ENCODE measurements at regions not wholly inside any gene's neighbourhood (a gene's known extent, or its start where the extent isn't known, plus 50 kb on each side); places are given as distances from the start of the nearest gene placed in this dataset.
"Not testable (repeated sequence)": the region's sequence is repeated elsewhere in the genome, so short reads cannot be mapped to it uniquely, and the experiment has no call there.

GRCh38 chr4:28238876-28239275 is 1378.2 kb downstream of the STIM2 start:
- no peaks in the 10 kb centered on the region for H3K36me3 Mint-ChIP-seq (ENCODE audit: low read depth)
- DNase-seq = no peak

GRCh38 chr4:28241021-28241420 is 1380.4 kb downstream of the STIM2 start:
- peaks cover under 1% of the 10 kb centered on the region for H3K9me3 Mint-ChIP-seq
- H3K4me1 Mint-ChIP-seq (ENCODE audit: low read depth) = no peaks in the 10 kb centered on the region
- DNase-seq = no peak
- H3K36me3 Mint-ChIP-seq (ENCODE audit: low read depth) = no peaks in the 10 kb centered on the region
- H3K4me3 Mint-ChIP-seq = no peak overlapping the region
- no peaks in the 10 kb centered on the region for H3K27me3 Mint-ChIP-seq
- no peak overlapping the region for H3K27ac Mint-ChIP-seq

More at GRCh38 chr4:28238876-28239275, 1378.2 kb downstream of the STIM2 start:
- no peak overlapping the region for H3K4me3 Mint-ChIP-seq
- no peaks in the 10 kb centered on the region for H3K4me1 Mint-ChIP-seq (ENCODE audit: low read depth)
- H3K27ac Mint-ChIP-seq = no peak overlapping the region
- peaks cover 6% of the 10 kb centered on the region for H3K9me3 Mint-ChIP-seq
- H3K27me3 Mint-ChIP-seq = no peaks in the 10 kb centered on the region

- no peaks in the 10 kb centered on the region for H3K4me1 Mint-ChIP-seq (ENCODE audit: low read depth)
- no peak overlapping the region for H3K4me3 Mint-ChIP-seq
- no peaks in the 10 kb centered on the region for H3K27me3 Mint-ChIP-seq
- DNase-seq = no peak
- H3K27ac Mint-ChIP-seq = no peak overlapping the region
- H3K9me3 Mint-ChIP-seq = peaks cover 7% of the 10 kb centered on the region
- H3K36me3 Mint-ChIP-seq (ENCODE audit: low read depth) = no peaks in the 10 kb centered on the region
These were observed 1387.2 kb downstream of the STIM2 start for GRCh38 chr4:28247805-28248204.

GRCh38 chr4:28248269-28248668 is 1387.6 kb downstream of the STIM2 start:
- DNase-seq = no peak
- Mint-ChIP-seq H3K27ac (no peak overlapping the region), H3K36me3 (ENCODE audit: low read depth) (no peaks in the 10 kb centered on the region), H3K27me3 (no peaks in the 10 kb centered on the region), H3K4me1 (ENCODE audit: low read depth) (no peaks in the 10 kb centered on the region), H3K4me3 (no peak overlapping the region), H3K9me3 (peaks cover 7% of the 10 kb centered on the region)

GRCh38 chr4:28250646-28251045 is 1390.0 kb downstream of the STIM2 start:
- H3K36me3 Mint-ChIP-seq (ENCODE audit: low read depth) = no peaks in the 10 kb centered on the region
- H3K27me3 Mint-ChIP-seq = no peaks in the 10 kb centered on the region
- peaks cover 12% of the 10 kb centered on the region for H3K9me3 Mint-ChIP-seq
- no peak overlapping the region for H3K27ac Mint-ChIP-seq
- DNase-seq = no peak
- no peaks in the 10 kb centered on the region for H3K4me1 Mint-ChIP-seq (ENCODE audit: low read depth)
- H3K4me3 Mint-ChIP-seq = no peak overlapping the region

- Mint-ChIP-seq H3K27ac (no peak overlapping the region), H3K36me3 (ENCODE audit: low read depth) (no peaks in the 10 kb centered on the region), H3K4me3 (no peak overlapping the region), H3K9me3 (peaks cover 12% of the 10 kb centered on the region), H3K4me1 (ENCODE audit: low read depth) (no peaks in the 10 kb centered on the region), H3K27me3 (no peaks in the 10 kb centered on the region)
- DNase-seq = no peak
These were observed 1391.2 kb downstream of the STIM2 start for GRCh38 chr4:28251831-28252230.

- H3K4me3 Mint-ChIP-seq = no peak overlapping the region
- H3K4me1 Mint-ChIP-seq (ENCODE audit: low read depth) = no peaks in the 10 kb centered on the region
- no peaks in the 10 kb centered on the region for H3K36me3 Mint-ChIP-seq (ENCODE audit: low read depth)
- H3K27ac Mint-ChIP-seq = no peak overlapping the region
- no peak for DNase-seq
- peaks cover 11% of the 10 kb centered on the region for H3K9me3 Mint-ChIP-seq
- no peaks in the 10 kb centered on the region for H3K27me3 Mint-ChIP-seq
These were observed 1393.4 kb downstream of the STIM2 start for GRCh38 chr4:28254003-28254402.

- Mint-ChIP-seq H3K4me3 (no peak overlapping the region), H3K4me1 (ENCODE audit: low read depth) (no peaks in the 10 kb centered on the region), H3K27me3 (no peaks in the 10 kb centered on the region), H3K9me3 (peaks cover 11% of the 10 kb centered on the region), H3K27ac (no peak overlapping the region), H3K36me3 (ENCODE audit: low read depth) (no peaks in the 10 kb centered on the region)
- no peak for DNase-seq
These were observed 1395.7 kb downstream of the STIM2 start for GRCh38 chr4:28256295-28256694.

- no peak overlapping the region for H3K27ac Mint-ChIP-seq
- DNase-seq = no peak
- H3K4me3 Mint-ChIP-seq = no peak overlapping the region
- H3K4me1 Mint-ChIP-seq (ENCODE audit: low read depth) = no peaks in the 10 kb centered on the region
- H3K36me3 Mint-ChIP-seq (ENCODE audit: low read depth) = no peaks in the 10 kb centered on the region
- peaks cover 11% of the 10 kb centered on the region for H3K9me3 Mint-ChIP-seq
- H3K27me3 Mint-ChIP-seq = no peaks in the 10 kb centered on the region
These were observed 1399.3 kb downstream of the STIM2 start for GRCh38 chr4:28259951-28260350.

GRCh38 chr4:28267166-28267565 is 1406.5 kb downstream of the STIM2 start:
- peaks cover 24% of the 10 kb centered on the region for H3K9me3 Mint-ChIP-seq
- no peak overlapping the region for H3K4me3 Mint-ChIP-seq
- H3K4me1 Mint-ChIP-seq (ENCODE audit: low read depth) = no peaks in the 10 kb centered on the region
- H3K36me3 Mint-ChIP-seq (ENCODE audit: low read depth) = no peaks in the 10 kb centered on the region
- H3K27ac Mint-ChIP-seq = no peak overlapping the region
- no peaks in the 10 kb centered on the region for H3K27me3 Mint-ChIP-seq
- no peak for DNase-seq

- H3K27me3 Mint-ChIP-seq = no peaks in the 10 kb centered on the region
- peaks cover 17% of the 10 kb centered on the region for H3K9me3 Mint-ChIP-seq
- H3K27ac Mint-ChIP-seq = no peak overlapping the region
- no peak for DNase-seq
- no peaks in the 10 kb centered on the region for H3K4me1 Mint-ChIP-seq (ENCODE audit: low read depth)
- H3K4me3 Mint-ChIP-seq = no peak overlapping the region
- no peaks in the 10 kb centered on the region for H3K36me3 Mint-ChIP-seq (ENCODE audit: low read depth)
These were observed 1408.8 kb downstream of the STIM2 start for GRCh38 chr4:28269426-28269825.

- H3K4me1 Mint-ChIP-seq (ENCODE audit: low read depth) = no peaks in the 10 kb centered on the region
- H3K36me3 Mint-ChIP-seq (ENCODE audit: low read depth) = no peaks in the 10 kb centered on the region
- H3K9me3 Mint-ChIP-seq = peaks cover 22% of the 10 kb centered on the region
- no peaks in the 10 kb centered on the region for H3K27me3 Mint-ChIP-seq
- no peak overlapping the region for H3K27ac Mint-ChIP-seq
- no peak for DNase-seq
- no peak overlapping the region for H3K4me3 Mint-ChIP-seq
These were observed 1417.3 kb downstream of the STIM2 start for GRCh38 chr4:28277931-28278330.

GRCh38 chr4:28278676-28279075 is 1418.0 kb downstream of the STIM2 start:
- DNase-seq = no peak
- Mint-ChIP-seq H3K9me3 (peaks cover 24% of the 10 kb centered on the region), H3K4me1 (ENCODE audit: low read depth) (no peaks in the 10 kb centered on the region), H3K4me3 (no peak overlapping the region), H3K36me3 (ENCODE audit: low read depth) (no peaks in the 10 kb centered on the region), H3K27ac (no peak overlapping the region), H3K27me3 (no peaks in the 10 kb centered on the region)

GRCh38 chr4:28279249-28279648 is 1418.6 kb downstream of the STIM2 start:
- no peak overlapping the region for H3K27ac Mint-ChIP-seq
- DNase-seq = no peak
- peaks cover 24% of the 10 kb centered on the region for H3K9me3 Mint-ChIP-seq
- no peaks in the 10 kb centered on the region for H3K36me3 Mint-ChIP-seq (ENCODE audit: low read depth)
- no peak overlapping the region for H3K4me3 Mint-ChIP-seq
- H3K27me3 Mint-ChIP-seq = no peaks in the 10 kb centered on the region
- no peaks in the 10 kb centered on the region for H3K4me1 Mint-ChIP-seq (ENCODE audit: low read depth)

- not testable (repeated sequence) for H3K4me1 Mint-ChIP-seq (ENCODE audit: low read depth); DNase-seq; H3K27ac Mint-ChIP-seq; H3K36me3 Mint-ChIP-seq (ENCODE audit: low read depth); H3K4me3 Mint-ChIP-seq; H3K27me3 Mint-ChIP-seq
- peaks cover 29% of the 10 kb centered on the region for H3K9me3 Mint-ChIP-seq
These were observed 1425.6 kb downstream of the STIM2 start for GRCh38 chr4:28286266-28286665.

- Mint-ChIP-seq H3K27ac (no peak overlapping the region), H3K27me3 (no peaks in the 10 kb centered on the region)
These were observed 1427.2 kb downstream of the STIM2 start for GRCh38 chr4:28287831-28288233.

More at GRCh38 chr4:28287831-28288233, 1427.2 kb downstream of the STIM2 start:
- H3K36me3 Mint-ChIP-seq (ENCODE audit: low read depth) = no peaks in the 10 kb centered on the region
- H3K4me3 Mint-ChIP-seq = no peak overlapping the region
- no peaks in the 10 kb centered on the region for H3K4me1 Mint-ChIP-seq (ENCODE audit: low read depth)
- DNase-seq = no peak
- H3K9me3 Mint-ChIP-seq = peaks cover 23% of the 10 kb centered on the region
